GM19351 (cell line): ENCODE measurements at regions not wholly inside any gene's neighbourhood (a gene's known extent, or its start where the extent isn't known, plus 50 kb on each side); places are given as distances from the start of the nearest gene placed in this dataset.

Experiments
- ATAC-seq: cut with Tn5 transposase; IDR thresholded peaks from one replicate; pipeline ENCODE4 v1.9.1; 2021; ENCODE audit warnings: mild to moderate bottlenecking, moderate library complexity; ENCODE audit not compliant: unreplicated experiment

DNA sequence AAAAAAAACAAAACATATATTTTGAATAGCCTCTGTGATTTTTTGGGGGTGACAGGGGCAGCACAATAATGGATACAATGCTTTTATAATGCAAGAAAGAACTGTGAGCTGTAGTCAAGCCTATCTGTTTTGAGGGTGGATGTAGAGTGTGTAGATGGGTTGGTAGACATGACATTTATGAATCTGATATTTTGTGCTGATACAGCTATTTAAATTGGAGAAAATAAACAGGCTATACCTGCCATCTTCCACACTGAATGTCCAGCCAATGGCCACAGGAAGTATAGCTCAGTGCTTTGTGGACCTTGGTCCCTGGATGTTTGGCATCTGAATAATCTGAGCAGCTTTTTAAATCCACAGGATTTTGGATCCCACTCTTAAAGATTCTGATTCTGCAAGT, 175.0 kb downstream of the NEDD1 start:
- no peak for ATAC-seq

DNA sequence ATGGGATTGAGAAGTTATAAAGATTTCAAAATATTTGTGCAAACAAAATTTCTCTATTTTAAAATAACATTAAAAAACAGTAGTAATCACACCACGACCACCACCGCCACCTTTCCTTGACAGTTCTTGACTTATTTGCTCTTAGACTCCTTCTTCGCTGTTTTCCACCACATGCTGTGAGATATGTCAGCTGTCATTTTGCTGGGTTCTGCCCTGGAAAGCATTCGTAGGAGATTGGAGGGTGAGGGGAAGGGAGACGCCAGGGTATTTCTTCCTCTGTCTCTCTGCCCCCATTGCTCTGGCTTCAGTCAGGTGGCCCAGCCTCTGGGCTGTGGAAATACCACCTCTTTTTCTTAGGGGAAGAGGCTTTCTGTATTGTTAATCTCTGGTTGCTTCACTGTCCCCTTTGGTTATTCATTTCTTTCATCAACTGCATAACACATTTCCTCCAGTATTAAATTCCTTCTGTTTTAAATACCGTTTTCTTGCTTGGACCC, 186.2 kb downstream of the NEDD1 start:
- no peak for ATAC-seq

DNA sequence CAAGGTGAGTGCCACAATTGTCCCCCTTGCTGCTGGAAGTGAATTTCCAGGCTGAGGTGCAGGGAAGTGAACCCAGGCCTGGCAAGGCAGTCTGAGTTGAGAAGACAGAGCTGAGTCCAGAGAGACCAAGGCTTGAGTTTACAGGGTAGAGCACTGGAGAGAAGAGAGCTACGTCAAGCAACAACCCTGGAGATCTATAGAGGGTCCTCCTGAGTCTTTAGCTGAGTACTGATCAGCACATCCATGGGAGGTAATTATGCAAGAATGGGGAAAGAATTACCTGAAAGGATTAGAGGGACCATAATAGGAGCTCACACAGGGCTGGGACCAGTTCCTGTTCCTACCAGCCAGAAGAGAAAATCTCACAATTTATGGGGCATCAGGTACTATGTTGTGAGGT, 190.7 kb downstream of the NEDD1 start:
- no peak for ATAC-seq

DNA sequence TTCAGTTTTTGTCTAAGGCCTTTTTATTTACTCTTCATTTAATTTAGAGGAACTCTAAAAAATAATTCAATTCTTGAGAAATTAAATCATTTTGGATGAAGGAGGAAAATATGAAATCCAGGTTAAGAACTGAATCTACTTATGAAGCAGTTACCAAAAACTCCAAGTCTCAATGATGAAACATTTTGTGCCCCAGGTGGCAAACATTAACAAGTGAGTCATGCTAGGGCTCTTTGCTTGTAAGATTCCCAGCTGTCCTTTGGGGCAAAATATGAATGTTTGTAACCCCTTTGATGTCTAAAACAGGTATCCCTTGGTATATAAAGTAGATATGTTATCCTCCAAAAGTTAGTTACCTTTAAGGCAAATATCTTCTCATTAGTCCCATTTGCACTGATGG, 202.4 kb downstream of the NEDD1 start:
- no peak for ATAC-seq

DNA sequence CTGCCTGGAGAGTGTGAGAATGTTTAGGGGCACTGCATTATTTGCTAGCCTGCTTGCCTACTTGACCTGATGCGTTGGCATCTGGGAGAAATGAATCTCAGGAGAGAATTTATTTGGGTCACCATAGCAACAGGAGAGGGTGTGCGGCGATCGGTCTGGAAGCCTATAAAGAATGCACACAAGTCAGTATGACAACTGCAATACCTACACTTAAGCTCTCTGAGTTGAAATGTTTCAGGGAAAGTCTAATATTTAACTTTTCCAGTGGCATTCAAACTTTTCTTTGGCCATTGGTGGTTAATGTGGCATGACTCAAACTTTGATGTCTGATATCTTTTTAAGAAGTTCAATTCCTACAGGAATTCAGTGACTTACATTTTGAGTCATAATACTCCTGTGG, 205.1 kb downstream of the NEDD1 start:
- ATAC-seq: no peak

DNA sequence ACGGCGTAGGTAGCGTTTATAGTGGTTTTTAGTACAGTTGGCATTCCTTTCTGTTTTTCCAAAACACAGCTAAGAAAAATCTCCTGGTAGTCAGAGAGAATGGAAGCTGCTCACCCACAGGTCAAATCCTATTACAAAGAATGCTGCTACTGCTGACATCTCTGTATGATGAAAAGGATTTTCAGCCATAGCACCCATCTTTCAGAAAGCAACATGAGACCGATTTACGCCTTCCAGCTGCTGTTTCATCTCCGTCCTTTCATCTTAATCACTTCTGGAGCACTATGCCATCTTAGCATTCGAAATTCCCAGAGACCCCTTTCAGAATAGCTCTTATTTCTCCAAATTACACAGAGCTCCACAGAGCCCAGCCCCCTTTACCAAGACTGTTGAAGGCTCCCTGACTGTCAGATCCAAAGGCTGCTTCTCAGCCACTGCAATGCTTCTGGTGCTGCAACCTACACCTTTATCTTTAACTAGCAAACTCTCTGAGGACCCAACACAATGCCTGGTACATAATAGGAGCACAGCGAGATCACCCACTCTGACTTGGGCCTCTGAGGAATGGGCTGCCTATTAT, 211.8 kb downstream of the NEDD1 start:
- ATAC-seq: no peak

DNA sequence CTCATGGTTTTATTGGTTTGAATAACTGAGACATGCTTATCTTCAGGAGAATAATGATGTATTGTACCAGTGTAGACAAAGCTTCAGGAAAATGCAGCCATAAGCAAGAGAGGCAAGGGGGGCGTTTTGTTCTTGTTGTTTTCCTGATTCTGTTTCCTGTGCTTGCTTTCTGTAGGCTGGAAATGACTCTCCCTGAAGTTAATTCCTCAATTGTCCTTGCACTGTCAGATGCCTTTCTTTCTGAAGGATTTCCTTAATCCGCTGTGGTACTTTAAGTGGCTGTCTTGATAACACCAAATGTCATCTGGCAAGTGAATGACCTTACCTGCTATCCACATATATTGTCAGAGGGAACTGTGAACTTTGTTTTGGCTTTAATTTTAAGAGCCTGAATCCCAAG, 220.0 kb downstream of the NEDD1 start:
- ATAC-seq: no peak

DNA sequence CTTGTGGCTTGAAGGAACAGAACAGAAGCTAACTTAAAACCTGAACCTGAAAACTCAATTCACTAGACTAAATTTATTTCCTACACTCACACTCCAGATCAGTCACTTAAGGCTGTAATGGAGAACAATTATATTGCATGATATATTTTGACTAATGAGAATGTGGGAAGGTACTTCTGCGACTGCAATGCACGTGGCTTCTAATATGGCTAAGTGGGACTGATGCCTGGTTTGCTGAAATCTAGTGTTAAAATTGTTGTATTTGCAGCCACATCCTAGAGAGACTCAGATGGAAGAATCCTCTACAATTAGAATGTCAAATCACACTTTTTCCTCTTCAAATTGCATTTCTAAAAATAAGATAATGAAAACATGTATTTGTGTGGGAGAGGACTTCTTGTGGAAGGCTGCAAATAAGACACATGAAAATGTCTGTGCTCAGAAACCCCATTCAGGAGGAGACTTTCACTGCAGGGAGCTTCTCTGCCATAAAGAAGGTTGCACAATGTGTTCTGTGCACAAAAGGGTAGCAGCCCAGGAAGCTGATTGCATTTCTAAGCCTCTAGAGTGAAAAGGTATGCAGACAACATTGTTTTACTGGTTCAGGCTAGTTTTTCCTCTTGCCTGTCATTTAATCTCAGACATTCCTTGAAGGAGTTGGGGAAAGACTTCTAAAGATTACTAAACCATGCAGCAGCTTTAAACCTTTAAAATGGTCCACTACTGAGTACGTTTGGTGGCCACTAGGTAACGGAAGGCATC, 224.3 kb downstream of the NEDD1 start:
- ATAC-seq: no peak

DNA sequence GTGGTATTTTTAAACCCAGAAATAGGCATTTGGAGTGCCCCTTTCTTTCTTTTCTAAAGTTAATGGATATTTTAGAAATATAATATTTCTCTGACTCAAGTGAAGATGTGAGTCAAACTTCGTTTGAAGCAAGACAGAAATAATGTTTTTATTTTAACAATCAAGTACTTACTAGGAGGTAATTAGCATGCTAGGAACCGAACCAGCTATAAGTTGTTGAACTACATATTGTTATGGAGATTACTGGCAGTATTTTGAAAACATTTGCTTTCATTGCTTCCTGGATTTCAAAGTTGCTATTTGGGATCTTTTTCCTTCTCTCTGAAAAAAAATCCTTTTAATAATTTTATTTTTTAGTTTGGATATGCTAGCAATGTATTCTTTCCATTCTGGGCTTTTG, 225.2 kb downstream of the NEDD1 start:
- no peak for ATAC-seq

DNA sequence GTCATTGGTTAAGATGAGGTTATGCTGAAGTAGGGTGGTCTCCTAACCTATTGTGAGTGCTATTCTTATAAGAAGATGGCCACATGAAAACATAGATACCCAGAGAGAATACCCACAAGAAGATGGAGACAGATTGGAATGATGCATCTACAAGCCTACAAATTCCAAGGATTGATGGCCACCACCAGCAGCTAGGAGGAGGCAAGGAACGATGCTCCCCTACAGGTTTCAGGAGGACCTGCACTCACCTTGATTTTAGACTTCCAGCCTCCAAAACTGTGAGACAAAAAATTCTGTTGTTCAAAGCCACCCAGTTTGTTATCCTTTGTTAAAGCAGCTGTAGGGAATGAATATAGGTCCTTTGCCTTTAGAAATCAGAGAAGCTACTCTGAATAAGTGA, 227.4 kb downstream of the NEDD1 start:
- no peak for ATAC-seq

DNA sequence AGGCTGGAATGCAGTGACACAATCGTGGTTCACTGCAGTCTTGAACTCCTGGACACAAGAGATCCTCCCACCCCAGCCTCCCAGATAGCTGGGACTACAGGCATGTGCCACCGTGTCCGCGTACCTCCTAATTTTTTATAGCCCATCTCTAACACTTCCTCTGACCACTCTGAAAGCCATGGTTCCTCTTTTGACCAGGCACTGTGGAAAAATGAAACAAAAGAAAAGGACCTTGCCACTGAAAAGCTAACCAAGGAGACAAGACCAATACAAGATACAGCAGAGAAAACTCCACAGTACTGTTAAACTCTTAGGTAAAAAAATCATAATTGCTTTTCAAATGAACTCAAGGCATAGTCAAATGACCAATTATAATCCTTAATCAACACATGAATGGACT, 233.3 kb downstream of the NEDD1 start:
- ATAC-seq: no peak

DNA sequence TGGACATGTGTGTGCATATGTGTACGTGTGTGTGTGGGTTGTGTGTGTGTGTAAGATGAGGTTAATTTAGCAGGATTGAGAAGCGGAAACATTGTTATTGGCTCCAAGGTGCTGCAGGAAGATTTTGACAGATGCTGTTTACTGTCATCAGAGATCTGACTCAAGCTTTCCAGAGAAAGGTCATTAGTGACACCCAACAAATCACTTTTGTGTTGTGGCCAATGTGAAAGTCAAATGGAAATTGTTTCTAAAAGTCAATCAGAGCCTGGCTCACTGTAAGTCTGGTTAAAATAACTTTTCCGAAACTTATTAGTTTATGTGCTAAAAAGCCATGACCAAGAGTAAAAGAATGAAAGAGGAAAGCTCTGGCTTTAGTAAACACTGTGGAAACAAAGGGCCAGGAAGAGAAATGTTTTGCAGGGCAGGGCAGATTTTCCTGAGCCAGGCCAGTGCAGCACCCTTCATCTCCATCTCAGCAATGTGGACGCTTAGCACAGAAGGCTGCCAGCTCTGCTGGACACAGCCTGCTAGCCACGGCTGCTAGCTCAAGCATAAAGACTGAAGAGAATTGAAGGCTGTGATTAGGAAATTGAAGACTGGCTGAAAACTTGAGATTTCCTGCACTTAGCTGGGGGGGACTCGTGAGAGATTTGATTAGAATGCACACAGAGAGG, 235.8 kb downstream of the NEDD1 start:
- ATAC-seq: no peak

DNA sequence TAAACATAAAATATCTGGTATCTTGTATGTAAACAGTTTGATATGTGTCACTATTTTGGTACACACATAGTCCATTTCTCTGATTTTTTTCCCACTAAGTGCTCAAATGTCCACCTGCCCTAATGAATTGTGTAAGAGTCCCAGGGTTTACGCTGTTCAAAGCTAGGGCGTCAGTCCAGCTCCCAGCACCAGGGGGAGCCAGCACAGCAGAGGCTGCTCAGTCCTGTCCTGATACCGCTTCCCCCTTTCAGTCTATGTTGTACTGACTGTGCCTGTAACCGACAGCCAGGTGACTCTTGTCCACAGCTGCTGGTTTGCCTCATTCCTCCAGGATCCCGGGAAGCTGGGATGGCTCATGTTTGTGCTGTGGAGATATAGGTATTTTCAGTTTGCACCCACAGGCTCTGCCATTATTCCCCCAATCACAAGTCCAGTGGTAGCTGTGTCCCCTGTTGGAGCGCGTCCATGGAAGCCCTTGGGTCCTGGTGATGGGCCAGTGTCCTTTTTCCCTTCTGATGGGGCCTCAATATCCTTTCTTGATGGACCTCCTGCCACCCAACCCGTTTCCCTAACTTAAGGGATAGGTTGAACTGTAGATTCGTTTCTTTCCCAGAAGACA, 242.0 kb downstream of the NEDD1 start:
- ATAC-seq: peak; percentile 100

DNA sequence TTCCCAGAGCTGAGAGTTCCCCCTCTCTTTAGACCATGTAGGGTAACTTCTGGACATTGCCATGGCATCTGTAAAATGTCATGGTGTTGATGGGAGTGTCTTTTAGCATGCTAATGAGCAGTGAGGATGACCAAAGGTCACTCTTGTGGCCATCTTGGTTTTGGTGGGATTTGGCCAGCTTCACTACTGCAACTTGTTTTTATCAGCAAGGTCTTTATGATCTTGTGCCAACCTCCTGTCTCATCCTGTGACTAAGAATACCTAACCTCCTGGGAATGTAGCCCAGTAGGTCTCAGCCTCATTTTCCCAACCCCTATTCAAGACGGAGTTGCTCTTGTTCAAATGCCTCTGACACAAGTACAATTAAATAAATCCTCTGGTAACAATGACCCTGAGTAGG, 244.4 kb downstream of the NEDD1 start:
- ATAC-seq: no peak

DNA sequence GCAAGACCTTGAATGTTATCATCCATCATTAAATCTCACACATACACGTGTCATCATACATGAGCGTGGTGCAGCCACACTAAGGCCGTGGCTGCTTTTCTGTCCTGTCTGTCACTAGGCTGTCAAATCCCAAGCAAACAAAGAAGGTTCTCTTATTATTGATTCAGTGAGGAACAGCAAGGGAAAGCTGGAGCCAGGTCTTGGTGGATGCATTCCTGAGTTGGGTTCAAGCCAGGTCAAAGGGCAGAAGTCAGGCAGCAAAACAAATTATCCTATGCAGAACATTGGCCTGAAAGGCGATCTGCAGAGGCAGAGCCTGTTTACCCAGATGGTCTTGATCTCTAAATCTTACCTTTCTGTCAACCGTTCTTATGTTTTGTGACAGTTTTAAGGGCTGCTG, 252.3 kb downstream of the NEDD1 start:
- ATAC-seq: no peak

DNA sequence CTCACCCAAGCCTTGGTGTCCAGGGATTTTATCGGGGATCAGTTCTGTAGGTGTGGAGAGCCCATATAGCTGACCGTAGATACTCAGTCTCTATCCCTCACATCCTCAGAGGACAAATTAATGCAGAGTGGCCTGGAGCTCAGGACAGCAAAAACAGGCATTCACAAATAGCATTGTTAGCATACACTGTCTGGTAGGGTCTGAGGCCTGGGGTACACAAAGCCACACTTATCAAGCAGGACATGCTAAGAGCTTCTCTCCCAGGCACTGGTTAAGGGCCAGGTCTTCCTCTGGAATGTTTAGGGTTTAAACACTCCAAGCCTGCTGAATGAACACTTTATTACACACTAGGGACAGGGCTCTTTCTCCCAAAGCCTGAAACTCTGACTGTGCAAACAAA, 253.2 kb downstream of the NEDD1 start:
- no peak for ATAC-seq

DNA sequence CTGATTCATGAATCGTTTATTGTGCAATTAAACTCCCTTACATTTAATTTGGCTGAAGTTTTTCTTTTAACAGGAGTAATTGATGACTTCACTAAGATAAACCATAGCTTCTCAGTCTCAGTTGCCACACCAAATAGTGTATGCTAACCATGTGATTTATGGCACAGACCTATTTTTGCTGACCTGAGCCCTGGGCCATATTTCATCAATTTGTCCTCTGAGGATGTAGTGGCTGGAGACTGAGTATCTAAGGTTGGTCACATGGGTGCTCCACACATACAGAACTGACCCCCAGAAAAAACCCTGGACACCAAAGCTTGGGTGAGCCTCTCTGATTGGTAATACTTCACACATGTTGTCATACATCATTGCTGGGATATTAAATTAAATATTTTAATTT, 255.1 kb downstream of the NEDD1 start:
- no peak for ATAC-seq

DNA sequence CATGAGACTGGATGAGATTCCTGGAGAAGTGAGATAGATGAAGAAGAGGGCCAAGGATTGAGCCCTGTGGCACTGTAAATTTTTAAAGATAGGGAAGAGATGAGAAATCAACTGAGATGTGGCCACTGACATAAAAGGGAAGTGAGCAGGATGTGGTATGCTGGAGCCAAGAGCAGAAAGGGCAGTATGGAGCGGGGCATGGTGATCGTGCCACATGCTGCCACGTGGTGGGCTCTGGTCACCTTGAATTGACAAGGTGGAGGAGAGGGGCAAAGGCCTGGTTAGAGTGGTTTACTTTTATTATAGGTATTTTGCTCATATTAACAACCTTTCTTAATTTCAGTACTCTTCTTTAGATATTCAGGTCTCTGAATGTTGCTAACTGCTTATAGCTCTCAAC, 257.9 kb downstream of the NEDD1 start:
- no peak for ATAC-seq

DNA sequence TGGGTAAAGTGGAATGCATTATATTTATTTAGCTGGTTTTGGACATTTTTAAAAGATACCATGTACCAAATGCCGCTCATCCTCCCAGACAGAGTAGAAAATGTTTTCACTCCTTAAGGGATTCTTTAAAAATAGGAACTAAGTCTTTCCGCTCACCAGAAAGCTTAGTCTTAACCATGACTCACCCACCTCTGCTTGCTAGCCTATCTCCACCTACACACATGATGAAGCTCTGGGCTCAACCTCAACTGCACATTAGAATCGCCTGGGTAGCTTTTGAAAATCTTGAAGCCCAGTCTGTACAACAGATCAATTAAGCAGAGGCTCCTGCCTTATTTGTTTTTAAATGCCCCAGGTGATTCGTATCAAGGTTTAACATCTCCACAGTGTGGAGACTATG, 260.5 kb downstream of the NEDD1 start:
- ATAC-seq: no peak

DNA sequence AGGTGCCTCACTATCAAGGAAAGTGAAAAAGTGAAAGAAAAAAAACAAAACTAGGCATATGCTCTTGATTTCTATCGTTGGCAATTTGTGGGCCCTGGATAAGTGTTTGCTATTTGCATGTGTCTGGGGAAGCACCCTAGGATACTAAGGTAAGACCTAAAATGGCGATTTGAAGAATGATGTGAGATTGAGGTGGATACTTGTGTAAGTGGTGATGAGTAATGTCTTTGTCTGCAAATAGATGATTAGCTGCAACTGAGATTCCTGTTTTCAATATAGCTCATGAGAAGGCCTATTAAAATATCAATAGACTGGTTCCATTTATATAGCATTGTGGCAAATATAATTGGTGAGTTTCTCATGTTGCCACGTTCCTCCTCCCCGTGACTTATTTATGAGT, 261.7 kb downstream of the NEDD1 start:
- peak; percentile 42 for ATAC-seq

DNA sequence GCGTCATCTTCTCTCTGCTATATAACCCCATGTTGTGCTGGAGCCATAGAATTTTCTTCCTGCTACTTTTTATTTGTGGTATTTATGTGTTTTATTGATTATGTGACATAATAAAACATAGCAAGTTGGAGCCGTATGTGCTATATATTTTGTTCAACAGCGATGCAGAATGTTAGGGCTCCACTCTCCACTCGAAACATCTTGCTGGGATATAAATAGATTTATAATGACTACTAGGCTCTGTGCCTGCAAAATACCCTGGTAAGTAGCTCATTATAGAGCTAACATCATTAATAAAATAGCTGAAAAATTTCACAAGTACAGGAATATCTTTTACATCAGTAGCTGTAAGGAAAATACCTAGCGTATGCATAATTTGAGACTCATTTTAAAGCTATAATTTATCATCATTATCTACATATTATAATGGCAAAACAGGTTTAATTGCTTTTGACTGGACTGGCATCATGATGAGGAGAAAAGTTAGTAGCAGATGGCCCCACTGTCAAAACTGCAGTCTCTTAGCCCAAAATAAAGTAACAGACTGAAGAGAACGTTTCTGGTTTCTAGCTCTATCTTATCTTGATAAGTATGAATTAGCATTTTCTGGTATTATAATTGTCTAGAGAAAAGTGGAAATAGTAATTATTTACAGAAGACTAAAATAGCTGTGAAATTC, 263.0 kb downstream of the NEDD1 start:
- ATAC-seq: no peak
